GM18498 (cell line): ENCODE measurements at regions not wholly inside any gene's neighbourhood (a gene's known extent, or its start where the extent isn't known, plus 50 kb on each side); places are given as distances from the start of the nearest gene placed in this dataset.

Source experiments
- ATAC-seq: cut with Tn5 transposase; IDR thresholded peaks from one replicate; pipeline ENCODE4 v1.9.1; 2021; ENCODE audit warnings: mild to moderate bottlenecking, moderate library complexity; ENCODE audit not compliant: unreplicated experiment

DNA sequence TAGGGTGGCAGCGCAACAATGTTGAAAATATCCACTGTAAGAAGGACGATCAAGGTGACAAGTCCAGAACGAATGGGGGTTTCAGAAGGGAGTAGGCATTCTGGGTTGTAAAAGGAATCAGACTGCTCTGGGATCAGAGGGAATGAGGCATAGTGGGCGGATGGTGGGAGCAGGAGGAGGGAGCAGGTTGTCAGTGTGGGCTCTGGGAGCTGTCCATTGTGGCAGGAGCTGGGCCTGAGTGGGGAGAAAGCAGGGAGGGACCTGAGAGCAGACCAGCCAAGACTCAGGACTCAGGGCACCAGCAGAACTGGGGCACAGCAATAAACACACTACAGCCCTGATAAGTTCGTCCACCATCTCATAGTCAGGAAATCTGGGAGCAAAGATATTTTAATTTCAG lies 292.6 kb upstream of the MKI67 start:
- ATAC-seq: no peak

GRCh38 chr10:128419466-128420019 lies 293.3 kb upstream of the MKI67 start:
- ATAC-seq: no peak

GRCh38 chr10:128420623-128421022 lies 294.4 kb upstream of the MKI67 start:
- ATAC-seq: no peak

- ATAC-seq: no peak
Measured at GRCh38 chr10:128421371-128422160, 295.3 kb upstream of the MKI67 start.

DNA sequence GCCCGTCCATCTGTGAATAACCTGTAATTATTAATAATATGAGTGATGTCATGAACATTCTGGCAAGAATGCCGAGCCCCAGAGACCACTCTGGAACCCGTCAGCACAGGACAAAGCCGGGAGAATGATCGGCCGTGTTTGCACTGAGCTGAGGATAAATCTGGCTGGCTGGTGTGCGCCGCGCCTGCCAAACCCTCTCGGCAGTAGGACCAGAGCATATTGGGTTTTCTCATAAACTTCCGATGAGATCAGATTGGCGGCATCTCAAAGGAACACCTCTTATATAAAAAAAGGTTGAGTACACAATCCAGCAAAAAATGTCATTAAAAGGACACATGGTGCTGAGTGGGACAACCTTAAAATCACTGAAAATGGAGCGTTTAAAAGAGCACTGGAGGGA lies 296.0 kb upstream of the MKI67 start:
- ATAC-seq: no peak

DNA sequence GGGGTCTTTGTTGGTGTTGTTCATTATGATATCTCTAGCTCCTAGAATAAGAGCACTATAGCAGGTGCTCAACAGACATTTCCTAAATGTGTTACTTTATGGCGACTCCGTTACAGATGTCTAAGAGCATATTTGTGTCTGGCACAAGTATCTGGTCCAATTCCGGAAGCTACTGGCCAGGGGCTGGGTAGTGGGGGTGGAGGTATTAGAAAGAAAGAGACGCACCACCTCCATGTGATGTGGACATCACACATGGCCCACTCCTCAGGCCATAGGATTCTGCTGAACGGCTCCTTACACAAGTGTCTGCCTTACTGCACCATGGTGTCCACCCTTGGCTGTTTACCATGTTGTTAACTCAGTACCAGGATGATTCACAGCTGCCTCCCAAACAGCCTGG lies 296.8 kb upstream of the MKI67 start:
- no peak for ATAC-seq

DNA sequence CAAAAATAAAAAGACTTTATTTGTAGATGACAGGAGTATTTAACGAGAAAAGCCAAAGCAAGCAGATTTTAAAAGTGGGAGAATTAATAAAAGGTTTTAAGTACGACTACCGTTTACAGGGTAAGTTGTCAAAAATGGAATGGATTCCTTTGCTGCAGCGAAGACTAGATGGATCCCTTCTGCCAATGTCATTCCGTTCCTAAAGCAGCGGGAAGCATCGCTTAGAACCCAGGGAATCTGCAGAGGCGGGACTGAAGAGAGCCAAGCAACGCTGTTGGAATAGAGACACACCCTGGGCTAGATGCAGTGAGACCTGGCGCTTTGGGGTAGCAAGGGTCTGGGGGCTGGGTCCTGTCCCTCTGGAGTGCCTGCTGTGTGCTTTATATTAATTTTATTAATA lies 303.1 kb upstream of the MKI67 start:
- ATAC-seq: no peak

DNA sequence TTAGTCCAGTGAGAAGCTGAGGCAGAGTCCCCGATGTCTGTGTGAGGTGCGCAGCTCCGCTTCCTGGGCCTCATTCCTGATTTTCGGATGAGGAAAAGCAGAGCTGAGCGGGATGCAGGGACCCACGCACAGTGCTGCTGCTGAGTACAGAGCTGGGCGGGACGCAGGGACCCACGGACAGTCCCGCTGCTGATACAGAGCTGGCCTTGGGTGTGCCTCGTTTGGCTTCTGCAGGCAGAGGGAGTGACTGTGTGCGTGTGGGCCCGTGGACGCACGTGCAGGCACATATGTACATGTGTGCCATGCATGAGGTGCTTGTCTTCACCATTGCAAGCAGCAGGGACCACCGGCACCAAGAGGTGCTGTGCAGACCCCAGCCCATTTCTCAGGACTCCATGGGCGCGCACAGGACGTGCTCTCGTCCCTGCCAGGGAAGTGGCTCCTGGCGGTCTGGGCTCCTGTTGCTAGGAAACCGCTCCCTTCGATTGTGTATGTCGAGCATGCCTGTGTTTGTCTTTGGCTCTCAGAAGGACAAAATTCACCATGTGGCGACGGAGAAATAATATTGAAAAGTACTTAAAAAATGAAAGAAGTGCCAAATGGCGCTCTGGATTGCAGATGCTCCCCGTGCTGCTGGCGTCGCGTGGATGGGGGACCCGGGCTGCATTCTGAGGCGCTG lies 303.8 kb upstream of the MKI67 start:
- no peak for ATAC-seq

GRCh38 chr10:128431083-128431482 lies 304.9 kb upstream of the MKI67 start:
- ATAC-seq: no peak

DNA sequence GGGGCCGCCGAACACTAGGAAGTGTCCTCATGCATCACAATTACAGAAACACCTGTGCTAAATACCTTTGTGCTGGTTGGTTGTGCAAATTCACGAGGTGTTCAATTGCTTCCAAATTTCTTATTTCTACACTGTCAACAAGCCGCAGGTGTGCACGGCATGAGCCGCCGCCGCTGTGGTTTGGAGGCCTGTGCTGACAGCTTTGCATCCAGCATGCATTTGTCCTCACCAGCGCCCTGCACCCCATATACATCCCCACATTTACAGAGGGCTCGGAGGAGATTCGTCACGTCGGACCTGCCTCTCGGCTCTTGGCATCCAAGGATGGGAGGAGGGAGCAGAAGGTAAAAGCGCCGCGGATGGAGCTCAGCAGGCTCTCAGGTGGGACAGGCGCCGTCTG lies 305.3 kb upstream of the MKI67 start:
- ATAC-seq: no peak

GRCh38 chr10:128432011-128432410 lies 305.8 kb upstream of the MKI67 start:
- no peak for ATAC-seq

- no peak for ATAC-seq
Measured at GRCh38 chr10:128432423-128432822, 306.2 kb upstream of the MKI67 start.

DNA sequence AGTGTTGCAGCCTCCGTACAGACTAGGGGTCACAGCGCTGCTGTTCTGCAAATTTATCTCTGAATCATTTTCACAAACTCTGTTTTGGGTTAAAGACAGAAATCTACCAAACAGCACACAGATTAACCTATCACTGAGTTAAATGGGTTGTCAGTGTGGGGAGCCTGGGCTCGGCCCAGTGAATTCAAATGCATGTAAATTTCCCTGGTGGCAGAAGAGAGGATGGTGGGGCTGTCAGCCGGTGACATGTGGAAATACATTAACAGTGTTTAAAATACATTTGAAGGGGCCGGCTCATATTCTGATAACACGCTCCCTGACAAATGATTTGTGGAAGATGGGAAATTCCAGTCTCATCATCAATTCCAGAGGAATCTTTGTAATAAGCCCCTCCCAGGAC lies 309.6 kb upstream of the MKI67 start:
- ATAC-seq: no peak

DNA sequence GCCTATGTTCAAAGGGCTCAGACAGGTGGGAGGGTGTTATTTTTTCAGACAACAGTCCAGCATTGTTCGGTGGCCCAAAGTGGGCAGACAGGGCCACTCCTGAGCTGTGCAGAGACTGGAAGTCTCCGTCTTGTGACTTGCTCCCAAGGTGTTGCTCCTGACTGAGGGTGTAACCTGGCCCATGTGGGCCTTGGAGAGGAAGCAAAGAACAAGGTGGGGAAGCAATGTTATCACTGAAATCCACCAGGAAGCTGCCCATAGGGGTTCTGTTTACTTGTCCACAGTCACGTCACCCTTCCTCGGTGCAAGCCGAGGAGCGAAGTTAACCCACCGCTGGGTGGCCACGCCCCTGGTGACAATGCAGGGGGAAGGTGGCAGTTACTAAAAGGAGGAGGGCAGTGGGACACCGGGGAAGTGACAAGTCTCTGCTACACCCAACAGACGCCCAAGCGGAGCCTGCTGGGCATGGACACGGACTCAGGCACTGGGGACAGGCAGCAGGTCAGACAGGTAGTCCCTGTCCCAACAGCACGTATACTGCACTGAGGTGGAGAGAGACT lies 311.6 kb upstream of the MKI67 start:
- ATAC-seq: no peak

DNA sequence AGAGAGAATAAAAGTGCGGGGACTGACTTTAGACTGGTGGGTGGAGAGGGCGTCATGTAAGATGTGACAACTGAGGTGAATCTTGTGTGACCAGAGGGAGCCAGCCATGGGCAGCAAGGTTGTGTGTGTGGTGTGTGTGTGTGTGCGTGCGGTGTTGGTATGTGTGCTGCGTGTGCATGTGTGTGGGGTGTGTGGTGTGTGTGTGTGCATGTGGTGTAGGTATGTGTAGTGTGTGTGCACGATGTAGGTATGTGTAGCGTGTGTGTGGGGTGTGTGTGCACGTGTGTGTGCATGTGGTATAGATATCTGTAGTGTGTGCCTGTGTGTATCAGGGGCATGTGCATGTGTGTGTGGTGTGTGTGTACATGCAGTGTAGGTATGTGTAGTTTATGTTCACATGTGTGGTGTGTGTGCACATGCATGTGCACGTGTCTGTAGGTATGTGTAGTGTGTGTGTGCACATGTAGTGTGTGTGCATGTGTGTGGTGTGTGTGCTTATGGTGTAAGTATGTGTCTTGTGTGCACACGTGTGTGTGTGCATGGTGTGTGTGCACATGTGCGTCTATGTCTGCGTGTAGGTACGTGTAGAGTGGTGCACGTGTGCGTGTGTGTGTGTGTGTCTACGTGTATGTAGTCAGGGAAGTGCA lies 312.3 kb upstream of the MKI67 start:
- ATAC-seq: no peak

DNA sequence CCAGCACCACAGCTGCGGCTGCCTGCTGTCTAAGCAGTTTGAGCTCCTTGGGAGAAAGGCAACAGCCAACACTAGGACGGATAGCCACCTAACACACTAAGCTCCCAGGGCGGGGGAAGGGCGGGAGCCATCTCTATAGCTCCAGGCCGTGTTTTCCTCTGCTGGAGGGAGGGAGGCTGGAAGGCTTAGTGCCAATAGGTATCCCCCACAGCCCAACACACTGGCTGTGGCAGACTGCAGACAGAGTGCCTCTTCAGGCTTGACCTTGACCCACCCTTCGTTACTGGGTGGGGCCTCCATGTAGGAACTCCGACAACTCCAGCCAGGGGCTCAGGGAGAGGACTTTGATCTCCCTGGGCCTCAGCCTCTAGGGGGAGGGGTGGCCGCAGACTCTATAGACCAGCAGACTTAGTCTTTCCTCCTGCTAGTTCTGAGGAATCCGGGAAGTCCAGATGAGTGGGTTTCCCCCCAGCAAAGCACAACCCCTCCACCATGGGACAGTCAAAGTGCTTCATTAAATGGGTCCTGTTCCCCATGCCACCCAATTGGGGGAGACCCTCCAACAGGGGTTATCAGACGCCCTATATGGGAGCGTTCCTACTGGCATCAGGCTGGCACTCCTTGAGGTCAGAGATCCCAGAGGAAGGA lies 314.4 kb upstream of the MKI67 start:
- ATAC-seq: no peak

DNA sequence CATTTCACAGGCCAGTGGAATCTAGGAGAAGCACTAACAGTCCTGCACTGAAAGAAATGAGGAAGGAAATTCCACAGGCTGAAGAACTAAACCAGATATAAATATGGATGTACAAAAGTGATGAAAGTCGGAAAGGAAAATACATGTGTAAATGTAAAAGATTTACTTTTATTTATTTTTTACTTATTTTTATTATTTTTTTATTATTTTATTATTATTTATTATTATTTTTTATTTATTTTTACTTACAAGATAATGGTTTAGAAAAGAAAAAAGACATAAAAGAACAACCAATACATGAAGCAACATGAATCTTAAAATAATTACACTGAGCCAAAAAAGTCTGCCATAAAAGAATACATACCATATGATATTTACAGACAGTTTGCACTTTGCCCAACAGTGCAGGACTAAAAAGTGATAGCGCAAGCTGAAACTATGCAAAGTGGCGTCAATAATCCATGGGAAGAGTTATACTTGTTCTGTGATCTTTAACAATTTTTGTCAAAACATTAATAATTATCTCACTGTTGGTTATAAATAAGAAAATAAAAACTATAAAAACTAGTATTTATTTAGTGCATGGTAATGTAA lies 317.8 kb upstream of the MKI67 start:
- ATAC-seq: no peak

DNA sequence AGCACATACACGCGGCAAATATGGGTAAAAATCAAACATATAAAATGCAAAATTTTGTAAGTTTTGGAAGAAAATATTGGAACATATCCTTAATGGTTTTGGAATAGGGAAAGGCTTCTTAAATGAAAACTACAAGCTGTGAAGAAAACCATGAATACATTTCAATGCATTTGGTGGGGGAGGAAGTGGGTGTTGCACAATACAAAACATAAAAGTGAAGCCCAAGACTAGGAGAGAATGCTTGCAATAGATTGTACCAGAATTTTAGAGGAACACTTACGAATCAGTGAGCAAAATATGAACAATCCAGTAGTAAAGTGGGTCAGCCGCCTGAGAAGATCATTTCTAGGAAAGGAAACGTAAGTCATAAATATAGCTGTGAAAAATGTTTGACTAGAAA lies 322.6 kb upstream of the MKI67 start:
- no peak for ATAC-seq

DNA sequence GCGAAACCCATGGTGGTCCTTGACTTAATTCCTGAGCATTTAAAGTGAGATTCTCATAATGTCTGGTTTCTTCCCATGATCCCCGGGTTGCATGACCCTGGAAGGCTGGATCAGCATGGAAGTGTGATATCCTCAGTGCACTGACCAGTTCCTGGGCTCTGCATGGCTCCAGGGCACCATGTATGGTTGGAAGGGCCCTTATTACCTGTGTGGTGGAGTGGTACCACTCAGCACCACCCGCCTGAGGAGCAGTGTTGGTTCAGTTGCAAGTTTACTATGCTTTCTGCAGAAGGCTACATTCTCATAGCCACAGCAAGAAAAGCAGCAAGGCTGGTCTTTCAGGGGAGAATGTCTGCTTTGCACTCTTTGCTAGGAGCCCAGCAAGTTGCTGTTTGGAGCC lies 325.7 kb upstream of the MKI67 start:
- no peak for ATAC-seq

DNA sequence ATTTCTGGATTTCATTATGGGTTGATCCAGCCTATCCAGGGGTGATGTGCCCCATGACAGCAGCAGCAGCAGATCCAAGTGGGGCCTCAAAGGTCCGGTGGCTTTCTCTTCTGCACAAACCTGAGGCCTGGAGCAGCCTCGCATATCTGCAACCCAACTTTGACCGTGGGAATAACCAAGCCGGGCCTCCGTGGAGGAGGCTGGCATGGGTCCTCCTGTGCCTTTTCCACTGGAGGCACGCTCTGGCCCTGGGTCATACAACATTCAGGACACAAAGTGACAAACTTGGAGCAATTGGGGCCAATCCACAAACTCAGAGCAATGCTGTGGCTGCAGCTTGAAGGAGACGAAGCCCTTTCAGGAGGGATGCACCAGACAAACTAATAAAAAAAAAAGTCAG lies 330.0 kb upstream of the MKI67 start:
- no peak for ATAC-seq

DNA sequence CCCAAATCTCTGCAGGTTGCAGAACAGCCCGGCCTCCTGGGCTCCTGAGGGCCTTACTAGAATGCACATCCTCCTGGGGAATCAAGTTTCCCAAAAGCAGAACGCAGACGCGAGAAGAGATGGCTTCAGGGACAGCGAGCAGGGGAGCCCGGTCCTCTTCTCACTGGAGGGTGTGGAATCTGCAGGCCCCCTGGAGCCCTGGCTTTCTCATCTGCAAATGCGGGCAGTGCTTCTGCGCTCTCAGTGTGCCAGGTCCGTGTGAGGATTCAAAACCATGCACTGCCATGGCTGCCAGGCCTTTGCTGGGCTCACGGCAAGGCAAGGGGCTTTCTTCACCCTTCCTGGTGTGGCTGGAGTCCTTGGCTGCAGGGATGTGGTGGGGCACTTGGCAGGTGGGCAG lies 330.9 kb upstream of the MKI67 start:
- no peak for ATAC-seq
